Memory B cell (primary cell): ENCODE measurements at regions not wholly inside any gene's neighbourhood (a gene's known extent, or its start where the extent isn't known, plus 50 kb on each side); places are given as distances from the start of the nearest gene placed in this dataset.

ENCODE experiments used
- ATAC-seq: fragments of 150-1000 bp; cut with Tn5 transposase; 2 replicates; pipeline ENCODE4 v1.10.0; 2021; ENCODE audit warnings: low read depth, mild to moderate bottlenecking, moderate library complexity
- DNase-seq, 2 donors: peaks; one replicate each; pipeline ENCODE4 v3.0.0; 2022; ENCODE audit warnings: low spot score in 2 of 2
- H3K27ac Mint-ChIP-seq: one replicate; pipeline ENCODE4 v1.8.0; 2022; ENCODE audit warnings: mild to moderate bottlenecking, moderate library complexity, mixed read lengths
- H3K27me3 Mint-ChIP-seq: one replicate; pipeline ENCODE4 v1.8.0; 2022; ENCODE audit warnings: mixed read lengths
- H3K36me3 Mint-ChIP-seq: one replicate; pipeline ENCODE4 v1.8.0; 2022; ENCODE audit warnings: mild to moderate bottlenecking, mixed read lengths
- H3K4me1 Mint-ChIP-seq: one replicate; pipeline ENCODE4 v1.8.0; 2022; ENCODE audit warnings: mixed read lengths
- H3K4me3 Mint-ChIP-seq: one replicate; pipeline ENCODE4 v1.8.0; 2022; ENCODE audit warnings: mild to moderate bottlenecking, moderate library complexity, mixed read lengths
- H3K9me3 Mint-ChIP-seq: one replicate; pipeline ENCODE4 v1.8.0; 2022; ENCODE audit warnings: mixed read lengths

GRCh38 chr18:27500531-27500930, 315.4 kb upstream of the CHST9 start:
- Mint-ChIP-seq H3K27ac (no peak overlapping the region), H3K9me3 (peaks cover 1% of the 10 kb centered on the region), H3K36me3 (no peaks in the 10 kb centered on the region), H3K27me3 (no peaks in the 10 kb centered on the region), H3K4me3 (no peak overlapping the region), H3K4me1 (no peaks in the 10 kb centered on the region)
- no peak for ATAC-seq
- DNase-seq = no peak

DNA sequence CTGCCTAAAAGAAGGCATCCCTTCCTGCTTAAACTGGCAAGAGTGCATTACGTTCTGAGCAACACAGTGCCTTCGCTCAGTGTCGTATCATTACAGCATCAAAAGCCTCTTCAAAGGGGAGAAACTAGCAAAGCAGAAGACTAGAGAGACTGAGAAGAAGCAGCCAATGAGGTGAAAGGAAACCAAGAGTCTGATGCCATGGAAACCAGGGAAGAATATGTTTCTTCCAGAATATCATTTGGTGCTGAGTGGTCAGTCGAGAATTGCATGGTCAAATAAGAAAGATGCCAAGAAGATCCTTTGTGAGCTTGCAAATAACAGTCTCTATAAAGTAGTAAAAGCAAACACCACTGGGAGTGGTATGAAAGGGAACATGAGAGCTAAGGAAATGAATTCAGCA, 312.1 kb upstream of the CHST9 start:
- H3K27me3 Mint-ChIP-seq = no peaks in the 10 kb centered on the region
- no peak overlapping the region for H3K27ac Mint-ChIP-seq
- no peak for DNase-seq
- no peak overlapping the region for H3K4me3 Mint-ChIP-seq
- H3K9me3 Mint-ChIP-seq = peaks cover 2% of the 10 kb centered on the region
- H3K4me1 Mint-ChIP-seq = no peaks in the 10 kb centered on the region
- H3K36me3 Mint-ChIP-seq = no peaks in the 10 kb centered on the region
- no peak for ATAC-seq

- no peak for DNase-seq
- H3K4me1 Mint-ChIP-seq = no peaks in the 10 kb centered on the region
- H3K36me3 Mint-ChIP-seq = no peaks in the 10 kb centered on the region
- H3K9me3 Mint-ChIP-seq = peaks cover 12% of the 10 kb centered on the region
- no peak overlapping the region for H3K27ac Mint-ChIP-seq
- H3K4me3 Mint-ChIP-seq = no peak overlapping the region
- no peaks in the 10 kb centered on the region for H3K27me3 Mint-ChIP-seq
- no peak for ATAC-seq
These were observed 308.1 kb upstream of the CHST9 start for GRCh38 chr18:27493182-27493581.

DNA sequence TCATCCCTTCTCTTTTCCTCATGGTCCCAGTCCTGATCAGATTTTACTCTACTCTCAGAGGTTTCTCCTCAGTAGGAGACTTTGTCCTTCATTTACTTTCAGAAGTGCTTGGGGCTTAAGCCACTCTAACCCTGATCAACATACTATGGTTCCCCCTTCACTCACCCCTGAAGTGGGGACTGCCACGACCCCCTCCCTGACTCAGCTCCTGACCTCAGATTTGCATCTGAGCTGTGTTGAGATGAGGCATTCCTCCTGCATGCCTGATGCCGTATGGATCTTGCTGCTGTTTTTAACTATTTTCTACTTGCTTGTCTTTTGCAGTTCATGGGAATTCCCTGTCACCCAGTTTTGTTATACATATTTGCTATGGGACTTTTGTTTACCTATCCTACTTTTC, 306.7 kb upstream of the CHST9 start:
- Mint-ChIP-seq H3K27ac (no peak overlapping the region), H3K36me3 (no peaks in the 10 kb centered on the region), H3K4me3 (no peak overlapping the region), H3K27me3 (no peaks in the 10 kb centered on the region), H3K4me1 (no peaks in the 10 kb centered on the region), H3K9me3 (peaks cover 12% of the 10 kb centered on the region)
- no peak for ATAC-seq
- no peak for DNase-seq

- DNase-seq (no peak), ATAC-seq (no peak)
- peaks cover 1% of the 10 kb centered on the region for H3K9me3 Mint-ChIP-seq
- H3K27me3 Mint-ChIP-seq = no peaks in the 10 kb centered on the region
- no peak overlapping the region for H3K4me3 Mint-ChIP-seq
- H3K36me3 Mint-ChIP-seq = no peaks in the 10 kb centered on the region
- no peaks in the 10 kb centered on the region for H3K4me1 Mint-ChIP-seq
- H3K27ac Mint-ChIP-seq = no peak overlapping the region
These were observed 298.2 kb upstream of the CHST9 start for GRCh38 chr18:27483276-27483675.

DNA sequence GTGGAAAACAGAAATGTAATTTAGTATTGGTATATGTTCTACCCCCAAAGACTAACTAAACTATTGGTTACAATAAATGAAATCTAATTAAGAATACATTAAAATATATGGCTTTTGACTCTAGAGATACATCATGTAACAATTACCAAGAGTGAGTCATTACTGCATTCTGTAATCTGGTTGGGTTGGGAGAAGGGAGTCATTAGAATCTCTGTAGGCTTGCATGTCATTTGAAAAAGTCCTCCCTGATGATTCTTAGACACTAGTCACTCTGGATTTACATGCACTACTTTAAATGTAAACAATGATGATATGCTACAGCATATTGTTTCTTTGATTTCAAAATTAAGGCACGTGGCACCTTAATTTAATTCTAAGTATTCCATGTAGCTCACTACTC, 293.4 kb upstream of the CHST9 start:
- Mint-ChIP-seq H3K4me3 (no peak overlapping the region), H3K36me3 (no peaks in the 10 kb centered on the region), H3K4me1 (no peaks in the 10 kb centered on the region), H3K9me3 (peaks cover 3% of the 10 kb centered on the region), H3K27ac (no peak overlapping the region), H3K27me3 (no peaks in the 10 kb centered on the region)
- no peak for ATAC-seq
- DNase-seq = no peak

GRCh38 chr18:27473318-27473717, 288.2 kb upstream of the CHST9 start:
- ATAC-seq = no peak
- peaks cover 5% of the 10 kb centered on the region for H3K9me3 Mint-ChIP-seq
- H3K27me3 Mint-ChIP-seq = no peaks in the 10 kb centered on the region
- DNase-seq = no peak
- H3K4me1 Mint-ChIP-seq = no peaks in the 10 kb centered on the region
- H3K36me3 Mint-ChIP-seq = no peaks in the 10 kb centered on the region
- no peak overlapping the region for H3K4me3 Mint-ChIP-seq
- no peak overlapping the region for H3K27ac Mint-ChIP-seq

GRCh38 chr18:27467073-27467472, 282.0 kb upstream of the CHST9 start:
- ATAC-seq (no peak), DNase-seq (no peak)
- no peaks in the 10 kb centered on the region for H3K36me3 Mint-ChIP-seq
- no peaks in the 10 kb centered on the region for H3K4me1 Mint-ChIP-seq
- H3K27ac Mint-ChIP-seq = no peak overlapping the region
- no peaks in the 10 kb centered on the region for H3K27me3 Mint-ChIP-seq
- H3K9me3 Mint-ChIP-seq = peaks cover 3% of the 10 kb centered on the region
- no peak overlapping the region for H3K4me3 Mint-ChIP-seq

DNA sequence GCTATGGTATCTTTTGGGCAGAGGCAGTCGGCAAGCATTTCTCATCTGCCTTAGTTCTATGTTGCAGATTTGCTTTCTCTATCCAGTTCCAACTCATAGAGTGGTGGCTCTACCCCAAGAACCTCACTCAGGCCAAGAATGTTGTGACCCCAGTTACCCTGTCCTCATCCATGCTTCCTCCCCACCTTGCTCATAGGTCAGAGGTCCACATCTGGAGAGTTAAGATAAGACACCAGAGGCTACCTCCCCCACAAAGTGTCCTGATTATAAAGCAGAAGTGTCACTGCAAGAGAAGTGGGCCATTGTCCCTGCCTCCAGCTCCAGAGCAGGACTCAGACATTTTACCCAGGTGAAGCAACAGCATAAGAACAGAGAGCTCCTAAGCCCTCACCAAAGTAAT, 276.8 kb upstream of the CHST9 start:
- Mint-ChIP-seq H3K36me3 (no peaks in the 10 kb centered on the region), H3K4me1 (no peaks in the 10 kb centered on the region), H3K27me3 (no peaks in the 10 kb centered on the region), H3K27ac (no peak overlapping the region), H3K9me3 (peaks cover 3% of the 10 kb centered on the region), H3K4me3 (no peak overlapping the region)
- DNase-seq (no peak), ATAC-seq (no peak)

- Mint-ChIP-seq H3K27me3 (no peaks in the 10 kb centered on the region), H3K4me3 (no peak overlapping the region), H3K9me3 (peaks cover 5% of the 10 kb centered on the region), H3K27ac (no peak overlapping the region), H3K4me1 (peaks cover 2% of the 10 kb centered on the region), H3K36me3 (no peaks in the 10 kb centered on the region)
- ATAC-seq (no peak), DNase-seq (no peak)
These were observed 264.0 kb upstream of the CHST9 start for GRCh38 chr18:27449104-27449503.

DNA sequence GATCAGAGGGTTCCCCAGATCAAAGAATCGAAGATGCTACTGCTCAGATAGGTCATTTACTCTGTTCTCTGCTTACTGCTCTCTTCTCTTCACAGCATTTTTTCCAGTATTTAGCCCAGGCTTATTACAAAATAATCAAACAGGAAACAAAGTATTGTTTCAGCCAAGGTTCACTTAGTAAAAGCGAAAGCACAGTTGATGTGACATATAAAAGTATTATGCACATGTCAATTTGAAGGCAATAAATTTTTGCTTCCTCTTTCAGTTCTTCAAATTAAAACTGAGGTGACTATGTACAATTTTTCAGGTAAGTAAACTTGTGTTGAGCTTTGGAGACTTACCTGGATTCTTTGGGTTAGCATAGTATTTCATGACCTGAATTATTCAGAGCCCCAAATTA, 262.8 kb upstream of the CHST9 start:
- Mint-ChIP-seq H3K27ac (no peak overlapping the region), H3K4me3 (no peak overlapping the region), H3K36me3 (no peaks in the 10 kb centered on the region), H3K27me3 (no peaks in the 10 kb centered on the region), H3K4me1 (peaks cover 2% of the 10 kb centered on the region), H3K9me3 (peaks cover 5% of the 10 kb centered on the region)
- DNase-seq (no peak), ATAC-seq (no peak)

GRCh38 chr18:27447451-27447881, 262.4 kb upstream of the CHST9 start:
- no peak for DNase-seq
- Mint-ChIP-seq H3K4me3 (no peak overlapping the region), H3K27me3 (no peaks in the 10 kb centered on the region), H3K27ac (no peak overlapping the region), H3K36me3 (no peaks in the 10 kb centered on the region), H3K4me1 (peaks cover 2% of the 10 kb centered on the region), H3K9me3 (peaks cover 5% of the 10 kb centered on the region)
- no peak for ATAC-seq

DNA sequence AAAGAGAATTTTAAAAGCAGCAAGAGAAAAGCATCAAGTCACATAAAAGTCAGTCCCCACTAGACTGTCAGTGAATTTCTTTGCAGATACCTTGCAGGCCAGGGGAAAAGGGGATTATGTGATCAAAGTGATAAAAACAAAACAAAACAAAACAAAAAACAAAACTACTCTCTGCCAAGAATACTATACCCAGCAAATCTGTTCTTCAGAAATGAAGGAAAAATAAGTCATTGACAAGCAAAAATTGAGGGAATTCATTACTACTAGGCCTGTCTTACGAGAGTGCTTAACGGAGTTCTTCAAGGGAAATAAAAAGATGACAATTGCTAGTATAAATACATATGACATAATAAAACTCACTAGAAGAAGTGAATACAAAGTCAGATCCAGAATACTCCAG, 245.5 kb upstream of the CHST9 start:
- Mint-ChIP-seq H3K36me3 (no peaks in the 10 kb centered on the region), H3K4me1 (no peaks in the 10 kb centered on the region), H3K27ac (no peak overlapping the region), H3K4me3 (no peak overlapping the region), H3K9me3 (peaks cover 10% of the 10 kb centered on the region), H3K27me3 (no peaks in the 10 kb centered on the region)
- DNase-seq (no peak), ATAC-seq (no peak)

DNA sequence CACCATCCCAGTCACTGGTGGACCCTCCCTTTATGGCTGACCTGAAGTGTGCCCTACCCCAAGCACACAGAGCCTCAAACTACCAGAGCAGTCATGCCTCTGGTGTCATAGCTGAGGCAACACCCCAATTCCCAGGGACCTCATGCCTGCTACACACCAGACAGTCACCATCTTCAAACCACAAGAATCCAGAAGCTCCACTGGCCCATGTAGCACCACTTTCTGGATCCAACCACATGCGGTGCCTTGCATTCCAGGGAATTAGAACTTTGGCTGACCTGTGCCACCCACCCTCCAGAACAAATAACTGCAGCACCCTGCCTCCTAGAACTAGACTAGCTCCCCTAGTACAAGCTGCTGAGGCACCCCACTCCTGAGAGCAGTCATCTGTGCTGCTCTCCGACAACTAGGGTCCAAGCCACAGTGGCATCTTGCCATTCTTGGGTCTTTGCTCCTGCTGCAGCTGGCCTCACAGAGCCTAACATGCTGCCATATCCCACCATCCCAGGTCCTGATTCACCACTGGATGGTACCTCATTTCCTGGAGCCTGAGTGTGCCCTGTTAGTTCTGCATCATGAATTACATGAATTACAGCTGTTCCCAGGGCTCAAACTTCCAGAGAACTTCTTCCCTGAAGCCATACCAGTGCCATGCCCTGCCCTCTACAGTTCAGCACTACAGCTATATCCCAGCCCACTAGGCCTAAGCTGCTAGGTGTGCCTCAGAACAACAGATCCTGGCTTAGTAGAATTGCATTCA, 243.8 kb upstream of the CHST9 start:
- Mint-ChIP-seq H3K27ac (no peak overlapping the region), H3K36me3 (no peaks in the 10 kb centered on the region), H3K27me3 (no peaks in the 10 kb centered on the region), H3K4me3 (no peak overlapping the region), H3K9me3 (peaks cover 10% of the 10 kb centered on the region), H3K4me1 (no peaks in the 10 kb centered on the region)
- no peak for ATAC-seq
- no peak for DNase-seq

GRCh38 chr18:27428120-27428519, 243.0 kb upstream of the CHST9 start:
- no peak overlapping the region for H3K4me3 Mint-ChIP-seq
- no peaks in the 10 kb centered on the region for H3K27me3 Mint-ChIP-seq
- peaks cover 10% of the 10 kb centered on the region for H3K9me3 Mint-ChIP-seq
- ATAC-seq = no peak
- no peaks in the 10 kb centered on the region for H3K36me3 Mint-ChIP-seq
- no peak for DNase-seq
- no peaks in the 10 kb centered on the region for H3K4me1 Mint-ChIP-seq
- no peak overlapping the region for H3K27ac Mint-ChIP-seq
